Loucy (cell line): ENCODE measurements at regions not wholly inside any gene's neighbourhood (a gene's known extent, or its start where the extent isn't known, plus 50 kb on each side); places are given as distances from the start of the nearest gene placed in this dataset.

Experiments
- H2AFZ ChIP-seq: fragments of 200-600 bp; sonication (generic); 2 replicates; pipeline ENCODE4 v1.6.0; 2016; ENCODE audit warnings: antibody characterized with exemption, mild to moderate bottlenecking, low read length, moderate library complexity
- H3F3A ChIP-seq: fragments of 200-600 bp; 2 replicates; pipeline ENCODE4 v1.6.0; 2016; ENCODE audit warnings: antibody characterized with exemption, low read depth, mild to moderate bottlenecking
- H3K27me3 ChIP-seq: fragments of 200-600 bp; sonication (generic); 2 replicates; pipeline ENCODE4 v1.6.1; 2014; ENCODE audit warnings: low read length, mild to moderate bottlenecking; ENCODE audit not compliant: insufficient read depth, poor library complexity, severe bottlenecking
- H3K36me3 ChIP-seq: fragments of 200-600 bp; sonication (generic); 2 replicates; pipeline ENCODE4 v1.6.1; 2016; ENCODE audit warnings: low read length; ENCODE audit not compliant: insufficient read depth
- H3K4me1 ChIP-seq: fragments of 200-600 bp; sonication (generic); 2 replicates; pipeline ENCODE4 v1.5.1; 2014; ENCODE audit warnings: low read length, mild to moderate bottlenecking; ENCODE audit not compliant: insufficient read depth, poor library complexity, severe bottlenecking
- H3K4me2 ChIP-seq: fragments of 200-600 bp; sonication (generic); 2 replicates; pipeline ENCODE4 v1.6.0; 2014; ENCODE audit warnings: antibody characterized with exemption, low read length, low read depth, mild to moderate bottlenecking; ENCODE audit not compliant: poor library complexity, severe bottlenecking
- H3K4me3 ChIP-seq: fragments of 200-600 bp; sonication (generic); 2 replicates; pipeline ENCODE4 v1.5.1; 2014; ENCODE audit warnings: low read length, mild to moderate bottlenecking, mixed read lengths; ENCODE audit not compliant: poor library complexity, severe bottlenecking
- H3K79me2 ChIP-seq: fragments of 200-600 bp; sonication (generic); 2 replicates; pipeline ENCODE4 v1.6.1; 2014; ENCODE audit warnings: low read length; ENCODE audit not compliant: insufficient read depth
- H3K9ac ChIP-seq: fragments of 200-600 bp; sonication (generic); 2 replicates; pipeline ENCODE4 v1.6.0; 2014; ENCODE audit warnings: mild to moderate bottlenecking, low read depth, low read length, moderate library complexity; ENCODE audit not compliant: poor library complexity, severe bottlenecking
- H3K9me2 ChIP-seq: fragments of 200-600 bp; sonication (generic); replicated peaks from 2 replicates; pipeline ENCODE4 v1.6.1; 2016; ENCODE audit warnings: low read depth, low read length, mixed read lengths
- H3K9me3 ChIP-seq: fragments of 200-600 bp; sonication (generic); 2 replicates; pipeline ENCODE4 v1.6.1; 2014; ENCODE audit warnings: mild to moderate bottlenecking, antibody characterized with exemption, low read length, low read depth; ENCODE audit not compliant: insufficient read depth
- H4K20me1 ChIP-seq: fragments of 200-600 bp; sonication (generic); 2 replicates; pipeline ENCODE4 v1.6.0; 2014; ENCODE audit warnings: antibody characterized with exemption, low read length, mild to moderate bottlenecking; ENCODE audit not compliant: insufficient read depth, poor library complexity, severe bottlenecking
- CTCF ChIP-seq: fragments of 200-600 bp; sonication (generic); conservative IDR thresholded peaks from 2 replicates; pipeline ENCODE4 v1.5.1; 2014; ENCODE audit warnings: mild to moderate bottlenecking, antibody characterized with exemption, low read length
- EZH2phosphoT487 ChIP-seq: fragments of 200-600 bp; IDR thresholded peaks from 2 replicates; pipeline ENCODE4 v1.6.1; 2018; ENCODE audit warnings: antibody characterized with exemption, mild to moderate bottlenecking, moderate library complexity, borderline replicate concordance

DNA sequence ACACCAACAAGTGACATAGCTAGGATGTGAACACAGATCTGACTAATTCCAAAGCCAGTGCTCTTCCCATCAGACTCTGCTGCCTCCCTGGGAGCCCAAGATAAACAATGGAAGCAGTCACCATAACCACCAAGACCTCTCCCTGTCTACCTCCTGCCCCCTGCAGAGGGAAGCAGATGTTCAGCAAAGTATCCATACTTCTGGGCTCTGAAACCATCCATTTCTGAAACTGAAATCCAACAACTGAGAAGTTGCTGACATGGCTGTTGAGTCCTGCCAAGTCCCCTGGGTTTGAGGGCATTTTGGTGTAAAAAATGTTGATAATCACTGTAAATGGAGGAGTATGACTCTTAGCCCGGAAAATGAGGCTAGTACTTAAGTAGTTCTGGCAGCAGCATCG lies 102.1 kb downstream of the TYW3 start:
- Histone ChIP-seq H2AFZ (no peak overlapping the region), H3F3A (no peaks in the 10 kb centered on the region), H3K9ac (no peak overlapping the region), H3K4me2 (no peak overlapping the region), H3K36me3 (no peaks in the 10 kb centered on the region), H3K9me3 (no peaks in the 10 kb centered on the region), H3K4me3 (no peak overlapping the region), H3K9me2 (no peaks in the 10 kb centered on the region), H3K27me3 (no peaks in the 10 kb centered on the region), H4K20me1 (no peaks in the 10 kb centered on the region), H3K79me2 (no peaks in the 10 kb centered on the region), H3K4me1 (no peaks in the 10 kb centered on the region)
- no peak for TF ChIP-seq EZH2phosphoT487
- TF ChIP-seq CTCF, result no peak

DNA sequence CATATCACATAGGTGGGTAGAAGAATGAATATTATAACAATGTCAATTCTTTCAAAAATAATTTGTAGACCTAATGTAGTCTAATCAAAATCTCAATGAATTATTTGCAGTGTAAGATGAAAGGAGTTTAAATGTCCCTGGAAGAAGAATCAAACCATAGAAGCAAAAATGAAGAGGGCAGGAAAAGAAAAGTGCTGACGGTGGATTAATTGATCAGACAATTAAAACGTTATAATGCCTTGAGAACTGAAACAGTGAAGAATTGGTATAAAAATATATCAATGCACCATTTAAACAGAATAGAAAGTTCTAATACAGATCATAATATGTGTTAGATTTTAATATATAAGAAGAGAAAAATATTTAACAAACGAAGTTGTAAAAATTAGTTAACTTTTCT lies 109.8 kb downstream of the TYW3 start:
- no peaks in the 10 kb centered on the region for H3K36me3 ChIP-seq
- H3K9ac ChIP-seq, result no peak overlapping the region
- no peak overlapping the region for H2AFZ ChIP-seq
- H3K4me2 ChIP-seq, result no peak overlapping the region
- no peak overlapping the region for H3K4me3 ChIP-seq
- no peaks in the 10 kb centered on the region for H3K27me3 ChIP-seq
- H3K4me1 ChIP-seq, result no peaks in the 10 kb centered on the region
- H3K9me3 ChIP-seq, result no peaks in the 10 kb centered on the region
- no peaks in the 10 kb centered on the region for H4K20me1 ChIP-seq
- H3K79me2 ChIP-seq, result no peaks in the 10 kb centered on the region
- no peaks in the 10 kb centered on the region for H3F3A ChIP-seq
- no peaks in the 10 kb centered on the region for H3K9me2 ChIP-seq
- TF ChIP-seq CTCF (no peak), EZH2phosphoT487 (no peak)

DNA sequence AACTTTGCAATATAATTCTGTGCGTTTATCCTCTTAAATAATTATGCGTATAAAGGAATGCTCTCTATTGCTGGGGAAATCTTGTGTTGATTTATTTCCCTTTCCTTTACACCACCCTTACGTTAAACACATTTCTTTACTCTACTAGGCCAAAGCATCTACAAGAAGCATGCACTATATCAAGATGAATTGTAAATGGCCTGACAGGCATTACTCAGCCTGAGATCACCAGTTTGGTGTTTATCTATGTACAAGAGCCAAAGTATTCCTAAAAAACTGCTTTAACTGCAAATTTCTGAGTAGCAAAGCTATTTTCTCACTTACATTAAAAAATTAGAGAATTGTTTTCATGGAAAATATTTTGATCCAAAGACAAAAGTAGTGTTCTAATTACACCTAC lies 114.8 kb downstream of the TYW3 start:
- Histone ChIP-seq H3K9me3 (no peaks in the 10 kb centered on the region), H3K4me1 (no peaks in the 10 kb centered on the region), H3K27me3 (no peaks in the 10 kb centered on the region), H2AFZ (no peak overlapping the region), H3K9ac (no peak overlapping the region), H3K79me2 (no peaks in the 10 kb centered on the region), H3K9me2 (no peaks in the 10 kb centered on the region), H3K4me2 (no peak overlapping the region), H3F3A (no peaks in the 10 kb centered on the region), H3K36me3 (no peaks in the 10 kb centered on the region), H3K4me3 (no peak overlapping the region), H4K20me1 (no peaks in the 10 kb centered on the region)
- no peak for TF ChIP-seq EZH2phosphoT487
- TF ChIP-seq CTCF, result no peak
